ENCODE measurements at regions not wholly inside any gene's neighbourhood (a gene's known extent, or its start where the extent isn't known, plus 50 kb on each side); places are given as distances from the start of the nearest gene placed in this dataset.

- ATAC-seq: no peak
- no TSS peak for BruUV-seq (replicated peaks)
- intact Hi-C loops (cut with micrococcal nuclease; ENCODE audit: unreplicated experiment): no loop called here
These were observed 1786.8 kb upstream of the ACO1 start for GRCh38 chr9:30597608-30598007.

More at GRCh38 chr9:30597608-30598007, 1786.8 kb upstream of the ACO1 start:
- Histone ChIP-seq H3K36me3 (ENCODE audit: control insufficient read depth in 2 of 2, insufficient read depth in 2 of 2, low read length in 1 of 2) (no peaks in the 10 kb centered on the region), H3K4me1 (ENCODE audit: control insufficient read depth, insufficient read depth, low read length) (no peaks in the 10 kb centered on the region), H4K20me1 (ENCODE audit: control insufficient read depth, insufficient read depth) (no peaks in the 10 kb centered on the region), H3K27me3 (replicated peaks in 1 of 2; ENCODE audit: control insufficient read depth in 2 of 2, insufficient read depth in 2 of 2, low read length in 1 of 2) (no peaks in the 10 kb centered on the region), H3K9me3 (replicated peaks; ENCODE audit: control insufficient read depth, insufficient read depth, low read length) (no peaks in the 10 kb centered on the region), H3K27ac (ENCODE audit: control insufficient read depth, insufficient read depth) (no peak overlapping the region), H2AFZ (ENCODE audit: control insufficient read depth, low read depth, low read length) (no peak overlapping the region), H3K4me3 (no peak overlapping the region), H3K4me2 (ENCODE audit: control insufficient read depth, insufficient read depth) (no peak overlapping the region), H3K9ac (ENCODE audit: control insufficient read depth, insufficient read depth, low read length) (no peak overlapping the region), H3K79me2 (ENCODE audit: control insufficient read depth, insufficient read depth, low read length) (no peaks in the 10 kb centered on the region)
- FAIRE-seq: no peak
- in situ Hi-C loops (cut with MboI): no loop called here
- no peak for TF ChIP-seq EGR1 (IDR thresholded peaks at IDR 0.05; ENCODE audit: borderline replicate concordance in 1 of 2, low read depth in 2 of 2, low read length in 2 of 2)
- no peak for TF ChIP-seq NFIC (IDR thresholded peaks at IDR 0.05; ENCODE audit: low read depth, low read length)
- TF ChIP-seq RFX5 (IDR thresholded peaks at IDR 0.05; ENCODE audit: low read depth, low read length): no peak
- TF ChIP-seq TBL1XR1 (IDR thresholded peaks at IDR 0.05; ENCODE audit: low read depth, low read length): no peak
- TF ChIP-seq, protein P1, sequence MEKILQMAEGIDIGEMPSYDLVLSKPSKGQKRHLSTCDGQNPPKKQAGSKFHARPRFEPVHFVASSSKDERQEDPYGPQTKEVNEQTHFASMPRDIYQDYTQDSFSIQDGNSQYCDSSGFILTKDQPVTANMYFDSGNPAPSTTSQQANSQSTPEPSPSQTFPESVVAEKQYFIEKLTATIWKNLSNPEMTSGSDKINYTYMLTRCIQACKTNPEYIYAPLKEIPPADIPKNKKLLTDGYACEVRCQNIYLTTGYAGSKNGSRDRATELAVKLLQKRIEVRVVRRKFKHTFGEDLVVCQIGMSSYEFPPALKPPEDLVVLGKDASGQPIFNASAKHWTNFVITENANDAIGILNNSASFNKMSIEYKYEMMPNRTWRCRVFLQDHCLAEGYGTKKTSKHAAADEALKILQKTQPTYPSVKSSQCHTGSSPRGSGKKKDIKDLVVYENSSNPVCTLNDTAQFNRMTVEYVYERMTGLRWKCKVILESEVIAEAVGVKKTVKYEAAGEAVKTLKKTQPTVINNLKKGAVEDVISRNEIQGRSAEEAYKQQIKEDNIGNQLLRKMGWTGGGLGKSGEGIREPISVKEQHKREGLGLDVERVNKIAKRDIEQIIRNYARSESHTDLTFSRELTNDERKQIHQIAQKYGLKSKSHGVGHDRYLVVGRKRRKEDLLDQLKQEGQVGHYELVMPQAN (conservative IDR thresholded peaks at IDR 0.05): no peak
- TF ChIP-seq TARDBP (IDR thresholded peaks at IDR 0.05; ENCODE audit: borderline replicate concordance): no peak
- TF ChIP-seq TCF7 (IDR thresholded peaks at IDR 0.05; ENCODE audit: borderline replicate concordance): no peak
- no peak for TF ChIP-seq ZNF622 (IDR thresholded peaks at IDR 0.05)
- TF ChIP-seq PRDM15 (CRISPR knock-in tag; IDR thresholded peaks at IDR 0.05): no peak
- TF ChIP-seq BACH1 (IDR thresholded peaks at IDR 0.05; ENCODE audit: borderline replicate concordance): no peak
- no peak for TF ChIP-seq MXI1 (IDR thresholded peaks at IDR 0.05; ENCODE audit: low read depth, low read length)
- TF ChIP-seq MYB (IDR thresholded peaks at IDR 0.05; ENCODE audit: borderline replicate concordance, low read depth, low read length): no peak
- no peak for TF ChIP-seq WRNIP1 (IDR thresholded peaks at IDR 0.05; ENCODE audit: borderline replicate concordance, low read depth, low read length)
- TF ChIP-seq, protein P2, sequence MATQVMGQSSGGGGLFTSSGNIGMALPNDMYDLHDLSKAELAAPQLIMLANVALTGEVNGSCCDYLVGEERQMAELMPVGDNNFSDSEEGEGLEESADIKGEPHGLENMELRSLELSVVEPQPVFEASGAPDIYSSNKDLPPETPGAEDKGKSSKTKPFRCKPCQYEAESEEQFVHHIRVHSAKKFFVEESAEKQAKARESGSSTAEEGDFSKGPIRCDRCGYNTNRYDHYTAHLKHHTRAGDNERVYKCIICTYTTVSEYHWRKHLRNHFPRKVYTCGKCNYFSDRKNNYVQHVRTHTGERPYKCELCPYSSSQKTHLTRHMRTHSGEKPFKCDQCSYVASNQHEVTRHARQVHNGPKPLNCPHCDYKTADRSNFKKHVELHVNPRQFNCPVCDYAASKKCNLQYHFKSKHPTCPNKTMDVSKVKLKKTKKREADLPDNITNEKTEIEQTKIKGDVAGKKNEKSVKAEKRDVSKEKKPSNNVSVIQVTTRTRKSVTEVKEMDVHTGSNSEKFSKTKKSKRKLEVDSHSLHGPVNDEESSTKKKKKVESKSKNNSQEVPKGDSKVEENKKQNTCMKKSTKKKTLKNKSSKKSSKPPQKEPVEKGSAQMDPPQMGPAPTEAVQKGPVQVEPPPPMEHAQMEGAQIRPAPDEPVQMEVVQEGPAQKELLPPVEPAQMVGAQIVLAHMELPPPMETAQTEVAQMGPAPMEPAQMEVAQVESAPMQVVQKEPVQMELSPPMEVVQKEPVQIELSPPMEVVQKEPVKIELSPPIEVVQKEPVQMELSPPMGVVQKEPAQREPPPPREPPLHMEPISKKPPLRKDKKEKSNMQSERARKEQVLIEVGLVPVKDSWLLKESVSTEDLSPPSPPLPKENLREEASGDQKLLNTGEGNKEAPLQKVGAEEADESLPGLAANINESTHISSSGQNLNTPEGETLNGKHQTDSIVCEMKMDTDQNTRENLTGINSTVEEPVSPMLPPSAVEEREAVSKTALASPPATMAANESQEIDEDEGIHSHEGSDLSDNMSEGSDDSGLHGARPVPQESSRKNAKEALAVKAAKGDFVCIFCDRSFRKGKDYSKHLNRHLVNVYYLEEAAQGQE (IDR thresholded peaks at IDR 0.05; ENCODE audit: low read depth, low read length): no peak
- TF ChIP-seq NFXL1 (IDR thresholded peaks at IDR 0.05; ENCODE audit: borderline replicate concordance): no peak
- no peak for TF ChIP-seq ETV6 (conservative IDR thresholded peaks at IDR 0.05 in 1 of 2, IDR thresholded peaks at IDR 0.05 in 1 of 2; ENCODE audit: borderline replicate concordance in 1 of 2, low read depth in 1 of 2)
- RAD21 ChIA-PET (ENCODE audit: unreplicated experiment): no interaction called here
- WGBS (ENCODE audit: insufficient coverage, insufficient replicate concordance, low lambda C conversion rate, missing lambda C conversion rate): 23% methylated on average over 2 of the region's 2 CpGs
- SMC1A ChIA-PET (ENCODE audit: uncharacterized antibody, unreplicated experiment): no interaction called here
- CTCF ChIA-PET: no interaction called here
- no peak for DNase-seq (ENCODE audit: low read depth, low spot score)
- POLR2A ChIA-PET: no interaction called here
